ENCODE measurements at regions not wholly inside any gene's neighbourhood (a gene's known extent, or its start where the extent isn't known, plus 50 kb on each side); places are given as distances from the start of the nearest gene placed in this dataset.

DNA sequence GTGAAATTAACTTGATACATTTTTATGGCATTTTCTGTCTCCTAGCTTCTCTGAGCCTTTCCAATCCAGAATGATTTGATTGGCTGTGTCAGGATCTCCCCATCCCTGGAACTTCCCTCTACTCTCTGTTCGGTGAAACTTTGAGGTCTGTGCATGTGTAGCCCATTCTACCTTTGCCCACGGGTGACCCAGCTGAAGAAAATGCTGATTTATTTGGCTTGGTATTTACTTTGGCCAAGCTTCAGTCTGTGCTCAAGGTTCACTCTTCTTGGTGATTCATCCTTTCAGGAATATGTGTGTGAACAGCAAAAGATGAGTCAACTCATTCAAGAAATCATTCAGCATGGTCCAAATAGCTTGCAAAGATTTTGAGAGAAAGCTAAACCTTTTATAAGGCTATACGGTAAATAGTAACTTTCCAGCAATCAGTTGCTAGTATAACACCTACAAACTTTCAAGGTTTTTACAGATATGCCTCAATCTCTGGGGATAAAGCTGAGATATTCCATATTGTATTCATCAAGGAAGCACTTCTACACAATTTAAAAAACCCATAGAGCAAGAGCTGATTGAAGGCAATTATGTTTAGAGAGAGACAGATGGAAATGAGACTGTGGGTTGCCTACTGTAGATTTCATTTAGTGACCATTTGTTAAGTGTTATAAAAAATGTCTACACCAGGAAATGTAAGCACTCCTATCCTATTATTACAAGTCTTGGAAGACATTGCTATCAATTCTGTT lies 233.9 kb upstream of the CXXC4 start:
- TF ChIP-seq, protein P1, sequence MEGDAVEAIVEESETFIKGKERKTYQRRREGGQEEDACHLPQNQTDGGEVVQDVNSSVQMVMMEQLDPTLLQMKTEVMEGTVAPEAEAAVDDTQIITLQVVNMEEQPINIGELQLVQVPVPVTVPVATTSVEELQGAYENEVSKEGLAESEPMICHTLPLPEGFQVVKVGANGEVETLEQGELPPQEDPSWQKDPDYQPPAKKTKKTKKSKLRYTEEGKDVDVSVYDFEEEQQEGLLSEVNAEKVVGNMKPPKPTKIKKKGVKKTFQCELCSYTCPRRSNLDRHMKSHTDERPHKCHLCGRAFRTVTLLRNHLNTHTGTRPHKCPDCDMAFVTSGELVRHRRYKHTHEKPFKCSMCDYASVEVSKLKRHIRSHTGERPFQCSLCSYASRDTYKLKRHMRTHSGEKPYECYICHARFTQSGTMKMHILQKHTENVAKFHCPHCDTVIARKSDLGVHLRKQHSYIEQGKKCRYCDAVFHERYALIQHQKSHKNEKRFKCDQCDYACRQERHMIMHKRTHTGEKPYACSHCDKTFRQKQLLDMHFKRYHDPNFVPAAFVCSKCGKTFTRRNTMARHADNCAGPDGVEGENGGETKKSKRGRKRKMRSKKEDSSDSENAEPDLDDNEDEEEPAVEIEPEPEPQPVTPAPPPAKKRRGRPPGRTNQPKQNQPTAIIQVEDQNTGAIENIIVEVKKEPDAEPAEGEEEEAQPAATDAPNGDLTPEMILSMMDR (IDR thresholded peaks at IDR 0.05): no peak
- TF ChIP-seq POLR2A (IDR thresholded peaks at IDR 0.05): no peak
